HG03354 (cell line): ENCODE measurements at regions not wholly inside any gene's neighbourhood (a gene's known extent, or its start where the extent isn't known, plus 50 kb on each side); places are given as distances from the start of the nearest gene placed in this dataset.
A peak's percentile ranks its signal among the peaks of the same experiment; 100 is the strongest.
"Not testable (repeated sequence)": the region's sequence is repeated elsewhere in the genome, so short reads cannot be mapped to it uniquely, and the experiment has no call there.

Source experiments
- ATAC-seq: cut with Tn5 transposase; IDR thresholded peaks from one replicate; pipeline ENCODE4 v1.9.1; 2021; ENCODE audit warnings: mild to moderate bottlenecking; ENCODE audit not compliant: unreplicated experiment, poor library complexity, severe bottlenecking

GRCh38 chr5:12141496-12141895 is 237.2 kb upstream of the CTNND2 start:
- ATAC-seq, result no peak

DNA sequence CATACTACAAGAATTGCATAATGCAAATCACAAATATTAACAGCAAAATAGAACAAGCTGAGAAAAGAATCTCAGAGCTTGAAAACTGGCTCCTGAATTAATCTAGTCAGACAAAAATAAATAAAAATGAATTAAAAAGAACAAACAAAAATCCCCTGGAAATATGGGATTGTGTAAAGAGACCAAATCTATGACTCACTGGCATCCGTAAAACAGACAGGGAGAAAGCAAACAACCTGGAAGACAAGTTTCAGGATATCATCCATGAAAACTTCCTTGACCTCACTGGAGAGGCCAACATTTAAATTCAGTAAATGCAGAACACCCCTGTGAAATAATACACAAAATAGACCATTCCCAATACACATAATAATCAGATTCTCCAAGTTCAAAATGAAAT is 229.3 kb upstream of the CTNND2 start:
- ATAC-seq, result no peak

GRCh38 chr5:12131020-12131419 is 226.8 kb upstream of the CTNND2 start:
- ATAC-seq, result not testable (repeated sequence)

- no peak for ATAC-seq
Observed at GRCh38 chr5:12125895-12126294, 221.6 kb upstream of the CTNND2 start.

GRCh38 chr5:12119657-12120056 is 215.4 kb upstream of the CTNND2 start:
- ATAC-seq, result no peak

GRCh38 chr5:12114075-12114474 is 209.8 kb upstream of the CTNND2 start:
- no peak for ATAC-seq

DNA sequence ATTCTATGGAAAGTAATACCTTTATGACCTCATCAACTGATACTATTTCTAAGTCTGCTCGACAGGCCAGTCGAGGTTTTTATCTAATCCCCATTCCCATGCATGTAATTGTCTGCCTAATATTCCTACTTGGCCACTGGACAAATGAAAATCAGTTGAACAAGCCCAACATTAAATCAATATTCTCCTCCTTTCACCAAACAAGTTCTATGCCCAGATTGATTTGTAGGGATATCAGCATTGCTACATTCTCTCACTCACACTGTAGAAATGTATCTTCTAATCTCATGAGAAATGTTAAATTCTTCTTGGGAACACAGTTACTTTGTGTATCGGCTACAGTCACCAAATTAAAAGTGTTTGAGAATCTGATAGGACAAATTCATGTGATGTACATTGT is 208.8 kb upstream of the CTNND2 start:
- no peak for ATAC-seq

DNA sequence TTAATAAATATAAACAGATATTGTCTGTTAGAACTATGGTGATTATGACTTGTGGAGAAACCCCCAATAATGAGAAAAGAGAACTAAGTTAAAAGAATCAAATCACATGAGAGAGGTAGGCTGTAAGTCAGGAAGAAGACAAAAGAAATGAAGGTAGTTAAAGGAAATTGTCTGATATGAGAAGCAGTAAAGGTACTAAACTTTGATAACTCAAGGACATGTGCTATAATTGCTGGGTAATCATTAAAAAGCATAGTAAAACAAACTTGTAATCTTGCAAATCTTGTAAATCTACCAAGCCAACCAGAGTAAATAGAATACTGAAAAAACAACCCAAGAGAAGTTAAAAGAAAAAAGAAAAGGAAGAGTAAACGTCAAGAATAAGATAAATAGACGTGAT is 207.0 kb upstream of the CTNND2 start:
- ATAC-seq, result no peak

GRCh38 chr5:12110629-12111028 is 206.4 kb upstream of the CTNND2 start:
- no peak for ATAC-seq

GRCh38 chr5:12109075-12109688 is 204.9 kb upstream of the CTNND2 start:
- no peak for ATAC-seq

DNA sequence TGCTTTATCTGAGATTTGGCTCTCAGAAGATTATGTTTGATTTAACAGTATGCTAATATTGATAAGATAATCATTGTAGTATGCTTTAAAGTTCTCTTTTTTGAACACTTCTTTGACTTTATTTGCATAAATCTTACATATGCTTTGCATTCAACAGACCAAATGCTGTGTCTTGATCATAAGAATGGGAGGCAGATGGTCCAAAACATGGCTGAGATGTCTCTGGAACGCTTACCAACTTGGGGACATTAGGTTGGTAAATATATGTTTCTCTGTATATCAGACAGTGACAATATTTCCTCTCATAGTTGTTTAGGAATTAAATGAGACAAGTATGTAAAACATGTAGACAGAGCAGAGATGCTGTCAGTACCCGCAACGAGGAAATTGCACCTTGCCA is 197.9 kb upstream of the CTNND2 start:
- ATAC-seq, result no peak

- ATAC-seq, result no peak
Observed at GRCh38 chr5:12100542-12100941, 196.3 kb upstream of the CTNND2 start.

DNA sequence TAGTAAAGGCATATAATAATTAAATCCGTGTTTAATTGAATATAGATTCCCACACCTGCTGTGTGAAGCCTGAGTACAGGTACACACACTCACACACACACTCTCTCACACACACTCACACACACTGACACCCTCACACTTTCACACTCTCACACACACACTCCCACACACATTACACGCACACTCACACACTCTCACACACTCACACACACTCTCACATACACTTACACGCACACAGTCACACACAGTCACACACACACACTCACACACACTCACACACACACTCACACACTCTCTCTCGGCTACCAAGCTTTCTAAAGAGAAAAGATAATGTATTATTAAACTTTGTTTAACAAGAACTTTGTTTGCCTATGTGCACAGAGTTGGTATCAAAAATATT is 195.1 kb upstream of the CTNND2 start:
- ATAC-seq, result no peak

DNA sequence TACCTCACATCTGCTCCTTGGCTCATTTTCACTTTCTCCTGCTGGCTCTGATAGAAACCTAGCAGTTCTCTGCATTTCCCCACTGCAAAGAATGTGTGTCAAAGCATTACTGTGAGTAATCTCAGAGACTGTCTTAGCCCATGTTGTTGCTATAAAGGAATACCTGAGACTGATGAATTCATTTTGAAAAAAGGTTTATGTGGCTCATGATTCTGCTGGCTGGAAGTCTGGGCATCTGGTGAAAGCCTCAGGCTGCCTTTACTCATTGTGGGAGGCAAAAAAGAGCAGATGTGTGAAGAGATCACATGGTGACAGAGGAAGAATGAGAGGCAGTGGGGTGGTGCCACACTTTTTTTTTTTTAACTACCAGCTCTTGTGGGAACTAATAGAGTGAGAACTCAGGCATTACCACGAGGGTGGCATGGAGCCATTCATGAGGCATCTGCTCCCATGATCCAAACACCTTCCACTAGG is 191.6 kb upstream of the CTNND2 start:
- ATAC-seq, result peak; percentile 67

- ATAC-seq, result no peak
Observed at GRCh38 chr5:12093586-12093985, 189.3 kb upstream of the CTNND2 start.

- no peak for ATAC-seq
Observed at GRCh38 chr5:12080761-12081160, 176.5 kb upstream of the CTNND2 start.

DNA sequence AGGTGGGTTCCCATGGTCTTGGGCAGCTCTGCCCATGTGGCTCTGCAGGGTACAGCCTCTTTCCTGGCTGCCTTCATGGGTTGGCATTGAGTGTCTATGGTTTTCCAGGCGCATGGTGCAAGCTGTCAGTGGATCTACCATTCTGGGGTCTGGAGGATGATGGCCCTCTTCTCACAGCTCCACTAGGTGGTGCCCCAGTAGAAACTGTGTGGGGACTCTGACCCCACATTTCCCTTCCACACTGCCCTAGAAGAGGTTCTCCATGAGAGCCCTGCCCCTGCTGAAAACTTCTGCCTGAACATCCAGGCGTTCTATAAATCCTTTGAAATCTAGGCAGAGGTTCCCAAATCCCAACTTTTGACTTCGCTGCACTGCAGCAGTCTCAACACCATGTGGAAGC is 174.0 kb upstream of the CTNND2 start:
- ATAC-seq, result not testable (repeated sequence)

DNA sequence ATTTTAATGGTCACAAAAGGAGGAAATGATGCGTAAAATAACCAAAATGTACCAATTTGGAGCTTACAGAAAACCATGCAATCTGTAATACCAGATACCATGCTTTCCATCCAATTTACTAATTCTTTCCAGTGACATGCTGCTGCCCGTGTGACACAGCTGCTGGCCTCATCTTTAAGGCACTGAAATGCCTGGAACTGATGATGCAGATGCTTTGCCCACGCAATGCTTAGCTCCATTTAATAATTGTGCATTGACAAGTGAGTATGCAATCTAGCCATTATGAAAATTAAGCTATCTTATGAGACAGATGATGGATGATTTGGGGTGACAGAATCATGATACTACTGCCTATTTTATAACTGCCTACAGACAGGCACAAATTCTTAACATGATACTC is 169.2 kb upstream of the CTNND2 start:
- no peak for ATAC-seq

- ATAC-seq, result no peak
Observed at GRCh38 chr5:12072441-12072840, 168.2 kb upstream of the CTNND2 start.

- ATAC-seq, result no peak
Observed at GRCh38 chr5:12071455-12071854, 167.2 kb upstream of the CTNND2 start.

- ATAC-seq, result peak; percentile 83
Observed at GRCh38 chr5:12023614-12024241, 119.5 kb upstream of the CTNND2 start.

DNA sequence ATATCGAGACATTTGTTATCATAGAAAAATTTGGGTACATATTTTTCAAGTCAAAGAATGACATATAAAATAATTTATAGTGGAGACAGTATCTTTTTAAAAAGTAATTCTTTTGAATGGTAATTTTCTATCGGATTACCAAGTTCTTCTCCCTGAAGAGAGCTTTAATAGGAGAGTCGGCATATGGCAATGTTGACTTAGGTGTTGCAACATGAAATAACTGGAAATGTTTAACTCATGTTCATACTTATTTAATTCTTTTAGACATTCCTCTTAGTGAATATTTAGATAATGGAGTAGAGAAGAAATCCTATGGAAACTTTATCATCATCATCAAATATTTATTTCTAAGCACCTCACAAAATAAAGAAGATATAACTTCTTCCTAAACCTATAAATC is 118.2 kb upstream of the CTNND2 start:
- no peak for ATAC-seq
